OCI-LY3 (cell line): ENCODE measurements at regions not wholly inside any gene's neighbourhood (a gene's known extent, or its start where the extent isn't known, plus 50 kb on each side); places are given as distances from the start of the nearest gene placed in this dataset.

Experiments
- H2AFZ ChIP-seq: fragments of 200-600, 300-600 bp; shearing (Covaris generic); 2 replicates; pipeline ENCODE4 v1.6.0; 2014; ENCODE audit warnings: antibody characterized with exemption, low read depth, low read length
- H3K27ac ChIP-seq: fragments of 200-600, 300-600 bp; sonication (generic); 2 replicates; pipeline ENCODE4 v1.5.1; 2014; ENCODE audit warnings: mild to moderate bottlenecking, low read length, moderate library complexity, mixed read lengths
- H3K27me3 ChIP-seq: fragments of 200-600, 300-600 bp; sonication (generic); 2 replicates; pipeline ENCODE4 v1.6.1; 2014; ENCODE audit warnings: low read depth, low read length, mixed read lengths
- H3K36me3 ChIP-seq: fragments of 200-600, 300-600 bp; sonication (generic); replicated peaks from 2 replicates; pipeline ENCODE3; 2014; ENCODE audit warnings: low read depth, low read length, mixed read lengths
- H3K4me1 ChIP-seq: fragments of 300-600, 200-600 bp; sonication (generic); 2 replicates; pipeline ENCODE4 v1.6.1; 2014; ENCODE audit warnings: low read length, mixed read lengths
- H3K4me2 ChIP-seq: fragments of 200-600, 300-600 bp; sonication (generic); 2 replicates; pipeline ENCODE4 v1.6.1; 2014; ENCODE audit warnings: low read length, mixed read lengths
- H3K4me3 ChIP-seq: fragments of 300-600, 200-600 bp; sonication (generic); 2 replicates; pipeline ENCODE4 v1.5.1; 2014; ENCODE audit warnings: antibody characterized with exemption, mild to moderate bottlenecking, low read length, moderate library complexity
- H3K79me2 ChIP-seq: fragments of 300-600, 200-600 bp; shearing (Covaris generic); 2 replicates; pipeline ENCODE4 v1.6.1; 2014; ENCODE audit warnings: mild to moderate bottlenecking, low read length, mixed read lengths
- H3K9ac ChIP-seq: fragments of 300-600, 200-600 bp; shearing (Covaris generic); 2 replicates; pipeline ENCODE4 v1.6.0; 2014; ENCODE audit warnings: mild to moderate bottlenecking, low read length, moderate library complexity
- H3K9me3 ChIP-seq: fragments of 200-600, 300-600 bp; shearing (Covaris generic); 2 replicates; pipeline ENCODE4 v1.6.1; 2014; ENCODE audit warnings: low read length, mixed read lengths; ENCODE audit not compliant: insufficient read depth
- H4K20me1 ChIP-seq: fragments of 200-600, 300-600 bp; sonication (generic); 2 replicates; pipeline ENCODE4 v1.6.1; 2016; ENCODE audit warnings: low read length, mixed read lengths; ENCODE audit not compliant: insufficient read depth
- CTCF ChIP-seq: fragments of 200-600, 300-600 bp; sonication (generic); IDR thresholded peaks from 2 replicates; pipeline ENCODE4 v1.5.1; 2014; ENCODE audit warnings: antibody characterized with exemption, low read length, low read depth
- EZH2phosphoT487 ChIP-seq: fragments of 200-600 bp; shearing (Covaris generic); IDR thresholded peaks from 2 replicates; pipeline ENCODE4 v1.6.1; 2018; ENCODE audit warnings: antibody characterized with exemption, mixed run types, low read depth

- Histone ChIP-seq H3K4me1 (no peaks in the 10 kb centered on the region), H2AFZ (no peak overlapping the region), H3K27ac (no peak overlapping the region), H3K4me3 (no peak overlapping the region), H3K79me2 (no peaks in the 10 kb centered on the region), H3K9ac (no peak overlapping the region), H3K27me3 (peaks cover 4% of the 10 kb centered on the region; the same call in 1 of the 2 replicates), H3K36me3 (no peaks in the 10 kb centered on the region), H4K20me1 (no peaks in the 10 kb centered on the region), H3K4me2 (no peak overlapping the region), H3K9me3 (0 out of 2 replicates have a peak, but pooled peaks cover 3% of the 10 kb centered on the region)
- no peak for TF ChIP-seq CTCF
Measured at GRCh38 chr13:38173403-38173802, 176.2 kb upstream of the UFM1 start.

- H3K36me3 ChIP-seq = no peaks in the 10 kb centered on the region
- peak overlapping the region; percentile 77 for H3K4me2 ChIP-seq
- no peak overlapping the region for H3K9ac ChIP-seq
- H3K9me3 ChIP-seq = 0 out of 2 replicates have a peak, but pooled peaks cover 5% of the 10 kb centered on the region
- H3K4me3 ChIP-seq = peak overlapping the region; percentile 46
- H3K27ac ChIP-seq = peak overlapping the region; percentile 49
- H3K27me3 ChIP-seq = peaks cover 22% of the 10 kb centered on the region
- H3K4me1 ChIP-seq = peaks cover 15% of the 10 kb centered on the region
- H3K79me2 ChIP-seq = no peaks in the 10 kb centered on the region
- peaks cover 4% of the 10 kb centered on the region for H4K20me1 ChIP-seq
- no peak for TF ChIP-seq EZH2phosphoT487
- TF ChIP-seq CTCF = no peak
- no peak overlapping the region for H2AFZ ChIP-seq
Measured at GRCh38 chr13:38167164-38167822, 182.4 kb upstream of the UFM1 start.

- TF ChIP-seq CTCF (no peak), EZH2phosphoT487 (no peak)
- Histone ChIP-seq H3K4me3 (no peak overlapping the region), H3K27me3 (peaks cover 22% of the 10 kb centered on the region), H3K27ac (no peak overlapping the region), H3K4me2 (no peak overlapping the region), H3K79me2 (no peaks in the 10 kb centered on the region), H4K20me1 (peaks cover 4% of the 10 kb centered on the region), H3K9me3 (0 out of 2 replicates have a peak, but pooled peaks cover 5% of the 10 kb centered on the region), H3K9ac (no peak overlapping the region), H2AFZ (no peak overlapping the region), H3K4me1 (peaks cover 15% of the 10 kb centered on the region), H3K36me3 (no peaks in the 10 kb centered on the region)
Measured at GRCh38 chr13:38166116-38166515, 183.5 kb upstream of the UFM1 start.

- Histone ChIP-seq H3K9ac (no peak overlapping the region), H3K9me3 (no peaks in the 10 kb centered on the region), H3K27me3 (peaks cover 2% of the 10 kb centered on the region; the same call in 1 of the 2 replicates), H3K27ac (no peak overlapping the region), H3K4me1 (no peaks in the 10 kb centered on the region), H4K20me1 (no peaks in the 10 kb centered on the region), H3K36me3 (no peaks in the 10 kb centered on the region), H3K79me2 (no peaks in the 10 kb centered on the region), H3K4me2 (no peak overlapping the region), H2AFZ (no peak overlapping the region), H3K4me3 (no peak overlapping the region)
- TF ChIP-seq EZH2phosphoT487 = no peak
- no peak for TF ChIP-seq CTCF
Measured at GRCh38 chr13:38160131-38160530, 189.5 kb upstream of the UFM1 start.
